Testis (tissue), 2 donors: ENCODE measurements at regions not wholly inside any gene's neighbourhood (a gene's known extent, or its start where the extent isn't known, plus 50 kb on each side); places are given as distances from the start of the nearest gene placed in this dataset.

Source experiments
- CTCF ChIP-seq, 3 experiments: fragments of 450-650 bp in 2 of 3; fragments of 200-600 bp in 1 of 3; sonication (generic) in 1 of 3; IDR thresholded peaks; one replicate each; pipeline ENCODE4 v1.5.1; 2016 to 2019; ENCODE audit warnings: antibody characterized with exemption in 3 of 3, mild to moderate bottlenecking in 2 of 3, moderate library complexity in 1 of 3
- POLR2A ChIP-seq: fragments of 450-650 bp; IDR thresholded peaks from one replicate; pipeline ENCODE4 v1.6.1; 2017; ENCODE audit warnings: antibody characterized with exemption, mild to moderate bottlenecking, moderate library complexity

- no peak for TF ChIP-seq CTCF (IDR thresholded peaks at IDR 0.05)
- no peak for TF ChIP-seq POLR2A
These were observed 189.9 kb upstream of the PELI2 start for GRCh38 chr14:55928276-55928675.
